ENCODE measurements at regions not wholly inside any gene's neighbourhood (a gene's known extent, or its start where the extent isn't known, plus 50 kb on each side); places are given as distances from the start of the nearest gene placed in this dataset.

DNA sequence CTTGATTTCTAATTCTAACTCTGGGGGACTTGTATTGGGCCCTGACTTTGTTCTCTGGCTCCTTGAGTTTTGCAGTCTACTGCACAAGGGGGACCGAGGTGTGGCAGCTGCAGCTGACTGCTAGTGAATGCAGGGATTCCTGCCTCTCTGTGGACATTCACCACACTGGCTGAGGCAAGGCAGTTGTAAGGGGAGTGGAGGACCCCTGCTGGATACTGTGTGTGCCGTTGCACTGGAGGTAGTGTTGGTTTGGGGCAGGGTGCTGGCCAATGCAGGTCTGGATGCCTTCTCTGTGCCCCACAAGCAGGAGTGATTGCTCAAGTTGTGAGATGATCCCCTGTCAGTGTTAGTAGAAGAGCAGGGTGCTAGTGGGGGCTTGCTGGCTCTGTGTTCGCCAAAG, 626.1 kb downstream of the SQOR start:
- no peak for TF ChIP-seq RFX5 (IDR thresholded peaks at IDR 0.05; ENCODE audit: low read depth, low read length)
- TF ChIP-seq MAZ (IDR thresholded peaks at IDR 0.05; ENCODE audit: borderline replicate concordance, low read depth, low read length), result no peak
- no peak for TF ChIP-seq POLR2A (IDR thresholded peaks at IDR 0.05; ENCODE audit: low read depth, low read length)

Data from IMR-90 (cell line).